ENCODE measurements at regions not wholly inside any gene's neighbourhood (a gene's known extent, or its start where the extent isn't known, plus 50 kb on each side); places are given as distances from the start of the nearest gene placed in this dataset.

- TF ChIP-seq, protein P1, sequence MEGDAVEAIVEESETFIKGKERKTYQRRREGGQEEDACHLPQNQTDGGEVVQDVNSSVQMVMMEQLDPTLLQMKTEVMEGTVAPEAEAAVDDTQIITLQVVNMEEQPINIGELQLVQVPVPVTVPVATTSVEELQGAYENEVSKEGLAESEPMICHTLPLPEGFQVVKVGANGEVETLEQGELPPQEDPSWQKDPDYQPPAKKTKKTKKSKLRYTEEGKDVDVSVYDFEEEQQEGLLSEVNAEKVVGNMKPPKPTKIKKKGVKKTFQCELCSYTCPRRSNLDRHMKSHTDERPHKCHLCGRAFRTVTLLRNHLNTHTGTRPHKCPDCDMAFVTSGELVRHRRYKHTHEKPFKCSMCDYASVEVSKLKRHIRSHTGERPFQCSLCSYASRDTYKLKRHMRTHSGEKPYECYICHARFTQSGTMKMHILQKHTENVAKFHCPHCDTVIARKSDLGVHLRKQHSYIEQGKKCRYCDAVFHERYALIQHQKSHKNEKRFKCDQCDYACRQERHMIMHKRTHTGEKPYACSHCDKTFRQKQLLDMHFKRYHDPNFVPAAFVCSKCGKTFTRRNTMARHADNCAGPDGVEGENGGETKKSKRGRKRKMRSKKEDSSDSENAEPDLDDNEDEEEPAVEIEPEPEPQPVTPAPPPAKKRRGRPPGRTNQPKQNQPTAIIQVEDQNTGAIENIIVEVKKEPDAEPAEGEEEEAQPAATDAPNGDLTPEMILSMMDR (IDR thresholded peaks at IDR 0.05), result no peak
- no peak for TF ChIP-seq POLR2A (IDR thresholded peaks at IDR 0.05)
Observed at GRCh38 chr14:85058150-85058549, 471.8 kb upstream of the FLRT2 start.
